ENCODE measurements at regions not wholly inside any gene's neighbourhood (a gene's known extent, or its start where the extent isn't known, plus 50 kb on each side); places are given as distances from the start of the nearest gene placed in this dataset.
A peak's percentile ranks its signal among the peaks of the same experiment; 100 is the strongest.
"Not testable (repeated sequence)": the region's sequence is repeated elsewhere in the genome, so short reads cannot be mapped to it uniquely, and the experiment has no call there.

GRCh38 chr9:22954964-22955363 lies 508.3 kb downstream of the DMRTA1 start:
- no peak for DNase-seq (ENCODE audit: low spot score)
- in situ Hi-C loops (cut with HindIII; ENCODE audit: low sequenced_read_pairs): no loop called here

- DNase-seq (ENCODE audit: low spot score): no peak
Measured at GRCh38 chr9:22969350-22969979, 522.8 kb downstream of the DMRTA1 start.

GRCh38 chr9:22970434-22970975 lies 523.9 kb downstream of the DMRTA1 start:
- no peak for DNase-seq (ENCODE audit: low spot score)
- in situ Hi-C loops (cut with HindIII; ENCODE audit: low sequenced_read_pairs): no loop called here

More at GRCh38 chr9:22969350-22969979, 522.8 kb downstream of the DMRTA1 start:
- in situ Hi-C loops (cut with HindIII; ENCODE audit: low sequenced_read_pairs): no loop called here

GRCh38 chr9:22975951-22976350 lies 529.3 kb downstream of the DMRTA1 start:
- DNase-seq (ENCODE audit: low spot score): no peak
- in situ Hi-C loops (cut with HindIII; ENCODE audit: low sequenced_read_pairs): no loop called here

GRCh38 chr9:22976454-22976853 lies 529.8 kb downstream of the DMRTA1 start:
- no peak for DNase-seq (ENCODE audit: low spot score)
- in situ Hi-C loops (cut with HindIII; ENCODE audit: low sequenced_read_pairs): no loop called here

- in situ Hi-C loops (cut with HindIII; ENCODE audit: low sequenced_read_pairs); DNase-seq (ENCODE audit: low spot score): not testable (repeated sequence)
Measured at GRCh38 chr9:22980429-22980828, 533.8 kb downstream of the DMRTA1 start.

GRCh38 chr9:22986556-22986955 lies 539.9 kb downstream of the DMRTA1 start:
- DNase-seq (ENCODE audit: low spot score): no peak
- in situ Hi-C loops (cut with HindIII; ENCODE audit: low sequenced_read_pairs): no loop called here

GRCh38 chr9:22990349-22990748 lies 543.7 kb downstream of the DMRTA1 start:
- in situ Hi-C loops (cut with HindIII; ENCODE audit: low sequenced_read_pairs): no loop called here

GRCh38 chr9:22992780-22993179 lies 546.2 kb downstream of the DMRTA1 start:
- in situ Hi-C loops (cut with HindIII; ENCODE audit: low sequenced_read_pairs): no loop called here
- DNase-seq (ENCODE audit: low spot score): no peak

More at GRCh38 chr9:22990349-22990748, 543.7 kb downstream of the DMRTA1 start:
- DNase-seq (ENCODE audit: low spot score): no peak

- in situ Hi-C loops (cut with HindIII; ENCODE audit: low sequenced_read_pairs): no loop called here
- DNase-seq (ENCODE audit: low spot score): no peak
Measured at GRCh38 chr9:22997923-22998322, 551.3 kb downstream of the DMRTA1 start.

- in situ Hi-C loops (cut with HindIII; ENCODE audit: low sequenced_read_pairs): no loop called here
- DNase-seq (ENCODE audit: low spot score): peak; percentile 2
Measured at GRCh38 chr9:23005156-23005555, 558.5 kb downstream of the DMRTA1 start.

- DNase-seq (ENCODE audit: low spot score): no peak
- in situ Hi-C loops (cut with HindIII; ENCODE audit: low sequenced_read_pairs): no loop called here
Measured at GRCh38 chr9:23006127-23006526, 559.5 kb downstream of the DMRTA1 start.

GRCh38 chr9:23011669-23012068 lies 565.0 kb downstream of the DMRTA1 start:
- in situ Hi-C loops (cut with HindIII; ENCODE audit: low sequenced_read_pairs): no loop called here
- no peak for DNase-seq (ENCODE audit: low spot score)

GRCh38 chr9:23015557-23015956 lies 568.9 kb downstream of the DMRTA1 start:
- DNase-seq (ENCODE audit: low spot score): no peak
- in situ Hi-C loops (cut with HindIII; ENCODE audit: low sequenced_read_pairs): no loop called here

- in situ Hi-C loops (cut with HindIII; ENCODE audit: low sequenced_read_pairs): no loop called here
- no peak for DNase-seq (ENCODE audit: low spot score)
Measured at GRCh38 chr9:23036416-23036815, 589.8 kb downstream of the DMRTA1 start.

- in situ Hi-C loops (cut with HindIII; ENCODE audit: low sequenced_read_pairs): no loop called here
- DNase-seq (ENCODE audit: low spot score): no peak
Measured at GRCh38 chr9:23039402-23039801, 592.8 kb downstream of the DMRTA1 start.

- in situ Hi-C loops (cut with HindIII; ENCODE audit: low sequenced_read_pairs): no loop called here
- no peak for DNase-seq (ENCODE audit: low spot score)
Measured at GRCh38 chr9:23041466-23041865, 594.8 kb downstream of the DMRTA1 start.

GRCh38 chr9:23044549-23044948 lies 597.9 kb downstream of the DMRTA1 start:
- DNase-seq (ENCODE audit: low spot score): no peak
- in situ Hi-C loops (cut with HindIII; ENCODE audit: low sequenced_read_pairs): no loop called here

GRCh38 chr9:23046026-23046425 lies 599.4 kb downstream of the DMRTA1 start:
- DNase-seq (ENCODE audit: low spot score); in situ Hi-C loops (cut with HindIII; ENCODE audit: low sequenced_read_pairs): not testable (repeated sequence)

- in situ Hi-C loops (cut with HindIII; ENCODE audit: low sequenced_read_pairs): no loop called here
- DNase-seq (ENCODE audit: low spot score): no peak
Measured at GRCh38 chr9:23050548-23050947, 603.9 kb downstream of the DMRTA1 start.

GRCh38 chr9:23073136-23073535 lies 626.5 kb downstream of the DMRTA1 start:
- no peak for DNase-seq (ENCODE audit: low spot score)
- in situ Hi-C loops (cut with HindIII; ENCODE audit: low sequenced_read_pairs): no loop called here

All from G401 (cell line).